CD14-positive monocyte (primary cell): ENCODE measurements at regions not wholly inside any gene's neighbourhood (a gene's known extent, or its start where the extent isn't known, plus 50 kb on each side); places are given as distances from the start of the nearest gene placed in this dataset.

Experiments used
- DNase-seq, 3 donors: peaks; one replicate each; pipeline ENCODE4 v3.0.0-alpha.2; 2011 to 2022
- H2AFZ ChIP-seq: 2 replicates; pipeline ENCODE4 v1.6.0; 2012; ENCODE audit warnings: mild to moderate bottlenecking, low read depth, low read length, inconsistent platforms; ENCODE audit not compliant: insufficient read depth, poor library complexity, severe bottlenecking
- H3K27ac ChIP-seq, 2 donors: 1 replicate in 1 of 2; 2 replicates in 1 of 2; pipeline ENCODE4 v1.5.1; 2012 to 2013; ENCODE audit warnings: low read length in 2 of 2, control low read depth in 1 of 2, inconsistent platforms in 1 of 2, low read depth in 1 of 2, mild to moderate bottlenecking in 1 of 2
- H3K27me3 ChIP-seq, 2 donors: one replicate each; pipeline versions ENCODE4 v1.6.0 to v1.6.1; 2011 to 2013; ENCODE audit warnings: low read length in 2 of 2; ENCODE audit not compliant: control insufficient read depth in 2 of 2, insufficient read depth in 2 of 2
- H3K36me3 ChIP-seq, 2 donors: replicated peaks in 1 of 2; 1 replicate in 1 of 2; 2 replicates in 1 of 2; pipeline versions ENCODE4 v1.5.1 to v1.6.1; 2012 to 2013; ENCODE audit warnings: low read length in 2 of 2, control low read depth in 1 of 2, inconsistent platforms in 1 of 2, mild to moderate bottlenecking in 1 of 2; ENCODE audit not compliant: insufficient read depth in 2 of 2, control insufficient read depth in 1 of 2
- H3K4me1 ChIP-seq, 2 donors: 1 replicate in 1 of 2; 2 replicates in 1 of 2; pipeline versions ENCODE4 v1.5.1 to v1.6.1; 2012 to 2013; ENCODE audit warnings: low read length in 2 of 2, control low read depth in 1 of 2, inconsistent platforms in 1 of 2, mild to moderate bottlenecking in 1 of 2, moderate library complexity in 1 of 2; ENCODE audit not compliant: insufficient read depth in 2 of 2, control insufficient read depth in 1 of 2
- H3K4me2 ChIP-seq: replicated peaks from 2 replicates; pipeline ENCODE3; 2012; ENCODE audit warnings: low read length, moderate library complexity, mild to moderate bottlenecking; ENCODE audit not compliant: poor library complexity, severe bottlenecking; ENCODE audit errors: extremely low read depth
- H3K4me3 ChIP-seq, 3 experiments: fragments of 200-600 bp in 1 of 3; sonication (generic) in 1 of 3; replicated peaks in 1 of 3; 1 replicate in 2 of 3; 2 replicates in 1 of 3; pipeline ENCODE4 v1.5.1; 2011 to 2013; ENCODE audit warnings: low read length in 3 of 3, mild to moderate bottlenecking in 3 of 3, control low read depth in 2 of 3, low read depth in 2 of 3, inconsistent platforms in 1 of 3, moderate library complexity in 1 of 3
- H3K79me2 ChIP-seq: 2 replicates; pipeline ENCODE4 v1.6.0; 2012; ENCODE audit warnings: mild to moderate bottlenecking, control low read depth, inconsistent platforms, low read length, moderate library complexity; ENCODE audit not compliant: insufficient read depth
- H3K9ac ChIP-seq: 2 replicates; pipeline ENCODE4 v1.6.0; 2017; ENCODE audit warnings: low read length, mild to moderate bottlenecking; ENCODE audit not compliant: insufficient read depth, poor library complexity, severe bottlenecking
- H3K9me3 ChIP-seq, 2 donors: replicated peaks in 1 of 2; 1 replicate in 1 of 2; 2 replicates in 1 of 2; pipeline versions ENCODE4 v1.5.1 to v1.6.1; 2012 to 2013; ENCODE audit warnings: low read length in 2 of 2, control low read depth in 1 of 2; ENCODE audit not compliant: control insufficient read depth in 1 of 2, insufficient read depth in 1 of 2
- H4K20me1 ChIP-seq: 2 replicates; pipeline ENCODE4 v1.6.0; 2012; ENCODE audit warnings: mild to moderate bottlenecking, low read length, control low read depth, moderate library complexity; ENCODE audit not compliant: insufficient read depth
- H3K27ac Mint-ChIP-seq, 7 donors: one replicate each; pipeline ENCODE4 v1.8.0; 2020; ENCODE audit warnings: mild to moderate bottlenecking in 7 of 7, mixed read lengths in 7 of 7, moderate library complexity in 6 of 7, inconsistent platforms in 2 of 7
- H3K27me3 Mint-ChIP-seq, 3 donors: one replicate each; pipeline ENCODE4 v1.8.0; 2021 to 2022; ENCODE audit warnings: low read depth in 3 of 3, mild to moderate bottlenecking in 3 of 3, mixed read lengths in 3 of 3, moderate library complexity in 3 of 3, inconsistent platforms in 1 of 3
- H3K36me3 Mint-ChIP-seq, 2 donors: one replicate each; pipeline ENCODE4 v1.8.0; 2020; ENCODE audit warnings: mixed read lengths in 2 of 2, inconsistent platforms in 1 of 2, mild to moderate bottlenecking in 1 of 2
- H3K4me1 Mint-ChIP-seq: one replicate; pipeline ENCODE4 v1.8.0; 2020; ENCODE audit warnings: mild to moderate bottlenecking, mixed read lengths
- H3K4me3 Mint-ChIP-seq, 2 donors: one replicate each; pipeline ENCODE4 v1.8.0; 2020; ENCODE audit warnings: mild to moderate bottlenecking in 2 of 2, mixed read lengths in 2 of 2, moderate library complexity in 1 of 2
- H3K9me3 Mint-ChIP-seq, 7 donors: one replicate each; pipeline ENCODE4 v1.8.0; 2020 to 2022; ENCODE audit warnings: mixed read lengths in 7 of 7, mild to moderate bottlenecking in 6 of 7, moderate library complexity in 6 of 7, inconsistent platforms in 2 of 7
- CTCF ChIP-seq: fragments of 200-600 bp; IDR thresholded peaks from one replicate; pipeline ENCODE4 v1.8.0; 2022; ENCODE audit warnings: antibody characterized with exemption, mild to moderate bottlenecking
- WGBS: methylation state at CpG from one replicate; pipeline ENCODE4 v1.1.5; 2013; ENCODE audit warnings: missing lambda C conversion rate; ENCODE audit not compliant: insufficient coverage; 5-methylcytosine and 5-hydroxymethylcytosine counted together
- intact Hi-C, 2 donors: fragments of 100-400 bp; cut with micrococcal nuclease; formaldehyde crosslinking; loops; one replicate each; pipeline versions ENCODE4 v1.15.0 to v1.15.1; 2023

DNA sequence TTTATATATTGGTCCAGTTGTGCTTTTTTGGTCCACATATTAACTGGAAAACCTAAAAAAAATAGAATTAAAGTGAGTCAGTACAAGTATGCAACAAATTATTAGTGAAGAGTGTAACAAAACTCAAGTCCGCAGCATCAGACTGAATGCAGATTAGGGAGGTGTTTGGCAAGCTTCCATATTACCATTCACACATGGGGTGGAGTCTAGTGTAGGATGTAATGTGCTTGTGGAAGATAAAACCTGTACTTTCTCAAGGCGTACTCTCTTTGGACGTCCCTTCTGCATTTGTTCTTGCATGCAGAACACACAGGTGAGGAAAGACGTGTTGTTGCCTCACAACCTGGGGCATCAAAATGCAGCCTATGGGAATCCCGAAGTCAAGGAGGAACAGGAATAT, 668.7 kb downstream of the MRPL39 start:
- Mint-ChIP-seq H3K4me3 (no peak overlapping the region), H3K4me1 (no peaks in the 10 kb centered on the region)

DNA sequence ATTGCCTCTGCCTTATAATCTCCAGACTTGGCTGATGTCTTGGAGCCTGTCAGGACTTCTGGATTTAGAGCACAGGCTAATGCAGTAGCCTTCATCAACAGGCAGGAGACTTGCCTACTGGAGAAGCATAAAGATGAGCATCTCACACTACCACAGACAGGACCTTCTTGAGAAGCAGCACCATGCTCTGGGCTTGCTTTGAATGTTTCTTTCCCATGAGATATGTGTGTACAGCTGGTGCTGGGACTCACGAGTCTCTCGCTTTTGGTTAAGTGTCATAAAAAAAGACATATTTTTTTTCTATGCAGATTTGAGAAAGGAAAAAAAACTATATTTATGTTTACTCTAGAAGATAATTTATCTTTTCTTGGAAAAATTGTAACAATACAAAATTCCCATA, 671.3 kb downstream of the MRPL39 start:
- Histone ChIP-seq H3K27ac (no peak overlapping the region), H3K4me1 (no peaks in the 10 kb centered on the region), H2AFZ (no peak overlapping the region), H3K9ac (no peak overlapping the region), H3K4me3 (no peak overlapping the region), H3K4me2 (no peak overlapping the region), H3K9me3 (peaks cover 0 to 6% of the 10 kb centered on the region in 2 donors), H3K36me3 (no peaks in the 10 kb centered on the region), H3K79me2 (no peaks in the 10 kb centered on the region), H4K20me1 (no peaks in the 10 kb centered on the region), H3K27me3 (no peaks in the 10 kb centered on the region)
- Mint-ChIP-seq H3K9me3 (peaks cover 0 to 4% (median 2%) of the 10 kb centered on the region in 7 donors), H3K27ac (no peak overlapping the region), H3K36me3 (no peaks in the 10 kb centered on the region), H3K4me3 (no peak overlapping the region), H3K27me3 (peaks cover 0 to 3% (median 0%) of the 10 kb centered on the region in 3 donors), H3K4me1 (no peaks in the 10 kb centered on the region)
- WGBS, result no CpG with 5 or more reads among the region's 2 CpGs
- TF ChIP-seq CTCF, result no peak
- DNase-seq, result no peak
- intact Hi-C loops, result no loop called here

More for the DNA sequence above, 668.7 kb downstream of the MRPL39 start:
- Histone ChIP-seq H3K9me3 (peaks cover 0 to 6% of the 10 kb centered on the region in 2 donors), H3K4me3 (no peak overlapping the region), H4K20me1 (no peaks in the 10 kb centered on the region), H2AFZ (no peak overlapping the region), H3K79me2 (no peaks in the 10 kb centered on the region), H3K4me1 (no peaks in the 10 kb centered on the region), H3K9ac (no peak overlapping the region), H3K36me3 (no peaks in the 10 kb centered on the region), H3K27me3 (no peaks in the 10 kb centered on the region), H3K27ac (no peak overlapping the region), H3K4me2 (no peak overlapping the region)
- intact Hi-C loops, result no loop called here
- Mint-ChIP-seq H3K27ac (no peak overlapping the region), H3K9me3 (peaks cover 0 to 5% (median 0%) of the 10 kb centered on the region in 7 donors), H3K36me3 (no peaks in the 10 kb centered on the region), H3K27me3 (peaks cover 0 to 3% (median 0%) of the 10 kb centered on the region in 3 donors)
- TF ChIP-seq CTCF, result no peak
- DNase-seq, result no peak
- 85% methylated on average over 4 of the region's 5 CpGs for WGBS
